Neuronal stem cell (in vitro differentiated cells): ENCODE measurements at regions not wholly inside any gene's neighbourhood (a gene's known extent, or its start where the extent isn't known, plus 50 kb on each side); places are given as distances from the start of the nearest gene placed in this dataset.

ENCODE experiments used
- DNase-seq: peaks from one replicate; pipeline ENCODE4 v3.0.0-alpha.2; 2013; ENCODE audit warnings: low spot score
- H2AFZ ChIP-seq: one replicate; pipeline ENCODE4 v1.6.1; 2013; ENCODE audit warnings: mild to moderate bottlenecking, low read length, inconsistent platforms
- H2AK5ac ChIP-seq: 2 replicates; pipeline ENCODE4 v1.6.1; 2013; ENCODE audit warnings: low read depth, mild to moderate bottlenecking, inconsistent platforms, low read length, moderate library complexity, mixed read lengths
- H2BK120ac ChIP-seq: 2 replicates; pipeline ENCODE4 v1.6.1; 2013; ENCODE audit warnings: low read depth, mild to moderate bottlenecking, inconsistent platforms, low read length, moderate library complexity, mixed read lengths
- H2BK12ac ChIP-seq: one replicate; pipeline ENCODE4 v1.6.1; 2013; ENCODE audit warnings: low read length, inconsistent platforms
- H2BK15ac ChIP-seq: 2 replicates; pipeline ENCODE4 v1.6.1; 2013; ENCODE audit warnings: mild to moderate bottlenecking, low read length, inconsistent platforms, mixed read lengths
- H2BK5ac ChIP-seq: one replicate; pipeline ENCODE4 v1.6.1; 2013; ENCODE audit warnings: inconsistent platforms, mild to moderate bottlenecking, low read length, moderate library complexity
- H3K14ac ChIP-seq: one replicate; pipeline ENCODE4 v1.6.1; 2013; ENCODE audit warnings: low read length, inconsistent platforms
- H3K18ac ChIP-seq: 2 replicates; pipeline ENCODE4 v1.6.1; 2013; ENCODE audit warnings: low read length, inconsistent platforms
- H3K23ac ChIP-seq: 2 replicates; pipeline ENCODE4 v1.6.1; 2013; ENCODE audit warnings: low read depth, mild to moderate bottlenecking, mixed read lengths, low read length, inconsistent platforms; ENCODE audit not compliant: poor library complexity
- H3K27ac ChIP-seq: replicated peaks from 3 replicates; pipeline ENCODE4 v1.5.1; 2013; ENCODE audit warnings: low read length, inconsistent platforms
- H3K27me3 ChIP-seq, 3 experiments: 2 replicates each; pipeline ENCODE4 v1.6.1; 2013; ENCODE audit warnings: low read length in 3 of 3, mild to moderate bottlenecking in 2 of 3, inconsistent platforms in 1 of 3, low read depth in 1 of 3, mixed read lengths in 1 of 3, moderate library complexity in 1 of 3; ENCODE audit not compliant: control insufficient read depth in 3 of 3, insufficient read depth in 3 of 3
- H3K36me3 ChIP-seq, 2 donors: replicated peaks in 1 of 2; 2 replicates each; pipeline ENCODE4 v1.6.1; 2013; ENCODE audit warnings: low read length in 2 of 2; ENCODE audit not compliant: control insufficient read depth in 2 of 2, insufficient read depth in 2 of 2
- H3K4ac ChIP-seq: 2 replicates; pipeline ENCODE4 v1.6.1; 2013; ENCODE audit warnings: inconsistent platforms, mild to moderate bottlenecking, low read length, moderate library complexity
- H3K4me1 ChIP-seq, 2 donors: 1 replicate in 1 of 2; 2 replicates in 1 of 2; pipeline ENCODE4 v1.6.1; 2013; ENCODE audit warnings: low read length in 2 of 2, low read depth in 1 of 2; ENCODE audit not compliant: control insufficient read depth in 2 of 2, insufficient read depth in 1 of 2
- H3K4me2 ChIP-seq: one replicate; pipeline ENCODE4 v1.6.1; 2013; ENCODE audit warnings: mild to moderate bottlenecking, low read length, inconsistent platforms; ENCODE audit not compliant: insufficient read depth, poor library complexity, severe bottlenecking
- H3K4me3 ChIP-seq, 2 donors: 2 replicates each; pipeline ENCODE4 v1.5.1; 2013; ENCODE audit warnings: low read length in 2 of 2, mild to moderate bottlenecking in 2 of 2, inconsistent platforms in 1 of 2, moderate library complexity in 1 of 2
- H3K79me1 ChIP-seq: one replicate; pipeline ENCODE4 v1.6.1; 2013; ENCODE audit warnings: low read depth, mild to moderate bottlenecking, inconsistent platforms, low read length, moderate library complexity
- H3K9ac ChIP-seq: one replicate; pipeline ENCODE4 v1.6.1; 2013; ENCODE audit warnings: mild to moderate bottlenecking, low read depth, low read length, inconsistent platforms; ENCODE audit not compliant: poor library complexity
- H3K9me3 ChIP-seq, 2 donors: replicated peaks in 1 of 2; 2 replicates each; pipeline versions ENCODE3 to v1.6.1; 2013; ENCODE audit warnings: low read length in 2 of 2, mild to moderate bottlenecking in 2 of 2, inconsistent platforms in 1 of 2, low read depth in 1 of 2, mixed read lengths in 1 of 2, moderate library complexity in 1 of 2; ENCODE audit not compliant: control insufficient read depth in 2 of 2, insufficient read depth in 1 of 2
- H4K8ac ChIP-seq: one replicate; pipeline ENCODE4 v1.6.1; 2013; ENCODE audit warnings: low read depth, mild to moderate bottlenecking, inconsistent platforms, low read length, moderate library complexity
- H4K91ac ChIP-seq: one replicate; pipeline ENCODE4 v1.6.1; 2013; ENCODE audit warnings: low read length, low read depth, mild to moderate bottlenecking, inconsistent platforms; ENCODE audit not compliant: poor library complexity
- WGBS, 2 donors: extraction: QIAGEN DNeasy Blood & Tissue Kit; methylation state at CpG; one replicate each; pipeline ENCODE4 v1.1.7; 2013; ENCODE audit warnings: missing lambda C conversion rate in 2 of 2, mixed read lengths in 1 of 2; ENCODE audit not compliant: insufficient read length in 2 of 2, insufficient replicate concordance in 1 of 2; ENCODE audit errors: extremely low coverage in 2 of 2; 5-methylcytosine and 5-hydroxymethylcytosine counted together

DNA sequence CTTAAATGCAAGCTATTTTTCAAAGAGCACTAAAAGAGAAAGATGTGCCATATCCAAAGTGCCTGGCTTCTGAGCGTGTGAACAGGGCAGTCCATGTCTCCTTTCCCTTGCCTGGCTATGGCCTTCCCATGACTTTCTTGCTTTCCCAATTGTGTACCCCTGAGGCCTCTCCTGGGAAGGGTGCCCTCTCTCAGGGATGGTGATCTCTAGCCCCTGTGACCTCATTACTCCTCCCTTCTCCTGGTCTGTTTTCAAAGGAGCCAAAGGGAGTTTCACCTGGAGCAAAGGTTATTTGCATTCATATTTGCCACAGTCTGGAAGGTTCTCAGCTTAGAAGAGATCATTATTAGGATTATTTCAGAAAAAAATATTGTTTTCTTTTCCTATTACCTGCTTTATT is 429.4 kb upstream of the TMTC1 start:
- peaks cover 2% of the 10 kb centered on the region in 2 donors for H3K4me1 ChIP-seq
- H3K18ac ChIP-seq, result no peak overlapping the region
- no peak overlapping the region for H2AK5ac ChIP-seq

DNA sequence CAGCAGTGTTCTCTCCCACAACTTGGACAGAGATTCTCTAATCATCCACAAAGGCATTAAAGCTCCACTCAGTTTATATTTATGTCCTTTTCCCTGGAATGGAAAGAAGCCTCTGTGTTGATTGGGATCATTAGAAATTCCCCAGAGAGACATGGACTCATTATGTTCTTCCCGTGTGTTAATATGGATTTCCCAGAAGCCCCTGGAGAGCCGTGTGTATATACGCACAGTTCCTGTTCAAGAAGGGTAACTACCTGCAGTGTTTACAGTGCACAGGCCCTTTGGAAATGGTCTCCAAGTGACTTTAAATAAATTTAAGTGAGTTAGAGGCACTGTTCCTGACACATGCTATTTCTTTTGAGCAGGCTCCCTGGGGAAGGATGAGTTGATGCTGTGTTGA is 428.0 kb upstream of the TMTC1 start:
- no peak overlapping the region for H2AK5ac ChIP-seq
- no peaks in the 10 kb centered on the region for H3K9me3 ChIP-seq
- H3K4me3 ChIP-seq, result no peak overlapping the region
- no peak overlapping the region for H3K23ac ChIP-seq
- no peak overlapping the region for H3K14ac ChIP-seq
- no peaks in the 10 kb centered on the region for H3K79me1 ChIP-seq
- no peak overlapping the region for H2BK5ac ChIP-seq
- no peak overlapping the region for H2BK120ac ChIP-seq
- no peak overlapping the region for H2BK12ac ChIP-seq
- H3K18ac ChIP-seq, result no peak overlapping the region
- H3K27ac ChIP-seq, result no peak overlapping the region
- H2BK15ac ChIP-seq, result no peak overlapping the region
- H4K91ac ChIP-seq, result no peak overlapping the region
- peak overlapping the region; percentile 63 for H2AFZ ChIP-seq
- no peak overlapping the region for H3K4ac ChIP-seq
- H3K4me2 ChIP-seq, result no peak overlapping the region
- WGBS, 2 donors, result no CpG with 5 or more reads among the region's 3 CpGs
- no peaks in the 10 kb centered on the region for H3K36me3 ChIP-seq
- DNase-seq, result no peak
- H4K8ac ChIP-seq, result no peak overlapping the region
- H3K4me1 ChIP-seq, result peaks cover 2% of the 10 kb centered on the region in 2 donors
- no peaks in the 10 kb centered on the region for H3K27me3 ChIP-seq
- H3K9ac ChIP-seq, result no peak overlapping the region

More for the DNA sequence above, 429.4 kb upstream of the TMTC1 start:
- H2BK120ac ChIP-seq, result no peak overlapping the region
- H2BK12ac ChIP-seq, result no peak overlapping the region
- no peak overlapping the region for H3K9ac ChIP-seq
- H2AFZ ChIP-seq, result no peak overlapping the region
- no peak overlapping the region for H3K14ac ChIP-seq
- no peak overlapping the region for H4K91ac ChIP-seq
- no peak overlapping the region for H3K27ac ChIP-seq
- H3K23ac ChIP-seq, result no peak overlapping the region
- H3K4ac ChIP-seq, result no peak overlapping the region
- DNase-seq, result no peak
- no CpG with 5 or more reads among the region's 1 CpG for WGBS, 2 donors
- H3K79me1 ChIP-seq, result no peaks in the 10 kb centered on the region
- H4K8ac ChIP-seq, result no peak overlapping the region
- H3K27me3 ChIP-seq, result no peaks in the 10 kb centered on the region
- H2BK15ac ChIP-seq, result no peak overlapping the region
- no peak overlapping the region for H3K4me3 ChIP-seq
- no peaks in the 10 kb centered on the region for H3K36me3 ChIP-seq
- no peak overlapping the region for H2BK5ac ChIP-seq
- H3K4me2 ChIP-seq, result no peak overlapping the region
- no peaks in the 10 kb centered on the region for H3K9me3 ChIP-seq

DNA sequence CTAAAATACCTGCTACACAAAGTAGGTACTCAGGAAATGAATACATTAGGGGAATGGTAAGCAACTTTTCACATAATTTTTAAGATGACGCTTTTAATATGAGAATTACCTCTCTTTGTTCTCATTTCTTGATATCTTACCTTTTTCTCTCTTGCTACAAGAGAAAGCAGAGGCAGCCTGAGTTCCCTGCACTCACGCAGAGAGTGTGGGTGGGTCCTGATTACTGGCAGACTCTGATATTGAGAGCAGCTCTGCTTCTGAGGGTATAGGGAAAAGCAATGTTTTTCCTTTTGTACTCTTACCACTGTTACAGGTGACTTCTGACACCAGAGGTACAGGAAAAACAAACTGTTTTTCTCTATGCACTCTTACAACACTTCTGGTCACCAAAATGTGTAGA is 420.2 kb upstream of the TMTC1 start:
- Histone ChIP-seq H2BK5ac (no peak overlapping the region), H3K23ac (no peak overlapping the region), H2AK5ac (no peak overlapping the region), H3K79me1 (no peaks in the 10 kb centered on the region), H3K4me3 (no peak overlapping the region), H3K9me3 (no peaks in the 10 kb centered on the region), H3K4me2 (no peak overlapping the region), H2BK15ac (no peak overlapping the region), H3K36me3 (no peaks in the 10 kb centered on the region), H3K4me1 (no peaks in the 10 kb centered on the region), H3K4ac (no peak overlapping the region), H3K18ac (no peak overlapping the region), H4K91ac (no peak overlapping the region), H3K27ac (no peak overlapping the region), H2BK120ac (no peak overlapping the region), H2BK12ac (no peak overlapping the region), H4K8ac (no peak overlapping the region), H3K14ac (no peak overlapping the region), H3K9ac (no peak overlapping the region), H2AFZ (no peak overlapping the region), H3K27me3 (peaks cover 0 to 25% (median 20%) of the 10 kb centered on the region in 3 experiments)
- no CpG with 5 or more reads among the region's 2 CpGs for WGBS, 2 donors
- DNase-seq, result no peak

DNA sequence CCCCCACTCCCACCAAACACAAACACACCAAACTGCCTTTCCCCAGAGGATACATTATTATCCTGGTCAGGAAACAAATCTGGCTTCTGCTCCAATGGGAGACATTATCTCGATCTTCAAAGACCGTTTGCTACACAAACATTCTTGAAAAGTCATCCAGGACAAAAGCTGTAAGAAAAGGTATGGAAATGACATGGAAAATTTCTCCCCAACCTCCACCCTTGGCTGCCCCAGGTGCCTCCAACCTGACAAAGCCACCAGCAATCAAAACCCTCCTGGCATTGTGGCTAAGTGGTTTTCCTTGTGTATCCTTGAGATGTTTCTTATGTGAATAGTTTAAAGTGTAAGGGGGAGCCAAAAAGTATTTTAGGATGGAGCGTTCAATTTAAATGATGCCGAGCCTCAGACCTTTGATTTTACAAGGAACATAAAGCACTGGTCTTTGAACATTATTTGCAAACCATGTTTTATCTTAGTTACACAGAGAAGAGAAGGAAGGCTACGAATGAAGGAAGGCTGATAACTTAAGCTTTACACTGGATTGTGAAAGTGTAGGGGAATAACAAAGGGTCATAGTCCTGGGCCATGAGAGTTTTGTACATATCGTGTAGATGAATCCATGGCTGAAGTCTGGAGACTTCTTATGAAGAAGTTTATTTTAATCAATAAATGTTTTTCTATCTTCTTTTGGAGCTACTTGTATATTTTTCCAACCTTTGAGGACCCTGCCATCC is 418.9 kb upstream of the TMTC1 start:
- Histone ChIP-seq H2BK15ac (no peak overlapping the region), H3K9me3 (no peaks in the 10 kb centered on the region), H3K4ac (no peak overlapping the region), H3K4me1 (no peaks in the 10 kb centered on the region), H2BK5ac (no peak overlapping the region), H3K23ac (no peak overlapping the region), H3K14ac (no peak overlapping the region), H3K27me3 (peaks cover 0 to 25% (median 20%) of the 10 kb centered on the region in 3 experiments), H4K8ac (no peak overlapping the region), H2BK12ac (no peak overlapping the region), H3K4me3 (no peak overlapping the region), H2AK5ac (no peak overlapping the region), H4K91ac (no peak overlapping the region), H3K79me1 (no peaks in the 10 kb centered on the region), H3K36me3 (no peaks in the 10 kb centered on the region), H3K27ac (no peak overlapping the region), H3K9ac (no peak overlapping the region), H3K18ac (no peak overlapping the region), H2AFZ (no peak overlapping the region), H2BK120ac (no peak overlapping the region), H3K4me2 (no peak overlapping the region)
- WGBS, 2 donors, result no CpG with 5 or more reads among the region's 6 CpGs
- DNase-seq, result no peak
